HepG2 (cell line): ENCODE measurements at regions not wholly inside any gene's neighbourhood (a gene's known extent, or its start where the extent isn't known, plus 50 kb on each side); places are given as distances from the start of the nearest gene placed in this dataset.

ENCODE experiments used
- ATAC-seq: fragments of 200-7000 bp; cut with Tn5 transposase; 3 replicates; pipeline ENCODE4 v1.9.1; 2020; ENCODE audit warnings: mild to moderate bottlenecking, moderate library complexity
- BruUV-seq: library from RNA; stranded (reverse); fragments of 400-500 nt; replicated peaks from 2 replicates; lab custom pipeline; 2021; lab: Mats Ljungman, UMichigan
- CTCF ChIA-PET: fragments of 300-600 bp; formaldehyde crosslinking; extraction: SDS; loops from one replicate; lab custom pipeline; 2021; ENCODE audit warnings: low total read pairs, inconsistent platforms, low intra/inter-chr PET ratio; lab: Yijun Ruan, JAX
- POLR2A ChIA-PET: fragments of 350-600 bp; sonication (Branson Sonifier 250); formaldehyde crosslinking; loops from one replicate; lab custom pipeline; 2020; ENCODE audit warnings: antibody characterized with exemption, inconsistent platforms; lab: Yijun Ruan, JAX
- DNase-seq: peaks from one replicate; pipeline ENCODE4 v3.0.0-alpha.2; 2015; ENCODE audit warnings: low spot score
- FAIRE-seq: peaks from 3 replicates; lab custom pipeline; 2011; peaks lifted over from hg19 to GRCh38; lab: Jason Lieb, UNC
- H2AFZ ChIP-seq: one replicate; pipeline ENCODE4 v1.6.1; 2011; ENCODE audit warnings: low read length, inconsistent platforms
- H3K27ac ChIP-seq: fragments of 300-600 bp; 3 replicates; pipeline ENCODE4 v1.8.0; 2011; ENCODE audit warnings: mixed run types, mild to moderate bottlenecking, mixed read lengths, low read length, inconsistent platforms; ENCODE audit not compliant: insufficient read depth; ENCODE audit errors: extremely low read length
- H3K27me3 ChIP-seq, 2 experiments: fragments of 200-600 bp in 1 of 2; 2 replicates in 1 of 2; 3 replicates in 1 of 2; pipeline versions ENCODE4 v1.6.0 to v1.8.0; 2011; ENCODE audit warnings: low read length in 2 of 2, mild to moderate bottlenecking in 2 of 2, moderate library complexity in 2 of 2, inconsistent platforms in 1 of 2; ENCODE audit not compliant: insufficient read depth in 2 of 2, control insufficient read depth in 1 of 2
- H3K36me3 ChIP-seq, 2 experiments: fragments of 200-600 bp in 1 of 2; replicated peaks in 1 of 2; 2 replicates in 1 of 2; 3 replicates in 1 of 2; pipeline versions ENCODE4 v1.5.1 to v1.8.0; 2011; ENCODE audit warnings: low read length in 2 of 2, inconsistent platforms in 1 of 2; ENCODE audit not compliant: insufficient read depth in 2 of 2, control insufficient read depth in 1 of 2
- H3K4me1 ChIP-seq: 2 replicates; pipeline ENCODE4 v1.5.1; 2012; ENCODE audit warnings: low read length, inconsistent platforms; ENCODE audit not compliant: insufficient read depth
- H3K4me2 ChIP-seq: 2 replicates; pipeline ENCODE4 v1.6.0; 2011; ENCODE audit warnings: low read depth, low read length, inconsistent platforms
- H3K4me3 ChIP-seq, 3 experiments: fragments of 200-600 bp in 1 of 3; sonication (generic), shearing (Covaris generic) in 1 of 3; replicated peaks in 1 of 3; 2 replicates each; pipeline ENCODE4 v1.5.1; 2011 to 2016; ENCODE audit warnings: low read length in 3 of 3, inconsistent platforms in 2 of 3, low read depth in 2 of 3, mild to moderate bottlenecking in 2 of 3, control low read depth in 1 of 3, mixed read lengths in 1 of 3; ENCODE audit not compliant: insufficient read depth in 1 of 3
- H3K79me2 ChIP-seq: one replicate; pipeline ENCODE4 v1.6.1; 2011; ENCODE audit warnings: low read length, inconsistent platforms; ENCODE audit not compliant: insufficient read depth
- H3K9ac ChIP-seq: 2 replicates; pipeline ENCODE4 v1.6.0; 2011; ENCODE audit warnings: mild to moderate bottlenecking, low read depth, low read length, inconsistent platforms; ENCODE audit not compliant: insufficient read depth
- H3K9me3 ChIP-seq: 2 replicates; pipeline ENCODE4 v1.5.1; 2012; ENCODE audit warnings: mild to moderate bottlenecking, low read length
- H4K20me1 ChIP-seq: 2 replicates; pipeline ENCODE4 v1.6.0; 2011; ENCODE audit warnings: inconsistent platforms, mild to moderate bottlenecking, low read length, moderate library complexity; ENCODE audit not compliant: insufficient read depth
- CBFB ChIP-seq: sonication (generic); formaldehyde crosslinking; IDR thresholded peaks from 2 replicates; pipeline ENCODE4 v1.4.0; 2020; ENCODE audit warnings: missing genetic modification reagents
- HIVEP1 ChIP-seq: sonication (generic); formaldehyde crosslinking; IDR thresholded peaks from 2 replicates; pipeline ENCODE4 v1.4.0; 2020; ENCODE audit warnings: mild to moderate bottlenecking, missing genetic modification reagents
- KLF6 ChIP-seq: IDR thresholded peaks from 2 replicates; pipeline ENCODE4 v1.8.0; 2016; ENCODE audit warnings: missing biosample characterization, missing genetic modification reagents
- MIER3 ChIP-seq: IDR thresholded peaks from 2 replicates; pipeline ENCODE4 v1.6.1; 2016; ENCODE audit warnings: missing compliant biosample characterization, borderline replicate concordance
- MLLT10 ChIP-seq: sonication (generic); formaldehyde crosslinking; IDR thresholded peaks from 2 replicates; pipeline ENCODE4 v1.4.0; 2020; ENCODE audit warnings: missing genetic modification reagents
- ONECUT2 ChIP-seq: sonication (generic); formaldehyde crosslinking; IDR thresholded peaks from 2 replicates; pipeline ENCODE4 v1.4.0; 2020; ENCODE audit warnings: missing genetic modification reagents
- SNAPC4 ChIP-seq: sonication (generic); formaldehyde crosslinking; IDR thresholded peaks from 2 replicates; pipeline ENCODE4 v1.4.0; 2020; ENCODE audit warnings: mild to moderate bottlenecking, missing genetic modification reagents
- SP140L ChIP-seq: sonication (generic); formaldehyde crosslinking; IDR thresholded peaks from 2 replicates; pipeline ENCODE4 v1.4.0; 2020; ENCODE audit warnings: missing genetic modification reagents, borderline replicate concordance
- ZBTB1 ChIP-seq: sonication (generic); formaldehyde crosslinking; IDR thresholded peaks from 2 replicates; pipeline ENCODE4 v1.4.0; 2020; ENCODE audit warnings: missing genetic modification reagents, borderline replicate concordance
- ZNF124 ChIP-seq: sonication (generic); formaldehyde crosslinking; IDR thresholded peaks from 2 replicates; pipeline ENCODE4 v1.4.0; 2020; ENCODE audit warnings: missing genetic modification reagents
- ZNF432 ChIP-seq: sonication (generic); formaldehyde crosslinking; IDR thresholded peaks from 2 replicates; pipeline ENCODE4 v1.5.0; 2020; ENCODE audit warnings: missing genetic modification reagents, mild to moderate bottlenecking, borderline replicate concordance
- ZNF550 ChIP-seq: sonication (generic); formaldehyde crosslinking; IDR thresholded peaks from 2 replicates; pipeline ENCODE4 v1.4.0; 2020; ENCODE audit warnings: mild to moderate bottlenecking, missing genetic modification reagents, borderline replicate concordance
- ZNF781 ChIP-seq: sonication (generic); formaldehyde crosslinking; IDR thresholded peaks from 2 replicates; pipeline ENCODE4 v1.5.1; 2020; ENCODE audit warnings: borderline replicate concordance, mild to moderate bottlenecking, missing genetic modification reagents; ENCODE audit errors: not compliant biosample characterization
- ZSCAN5A ChIP-seq: sonication (generic); formaldehyde crosslinking; IDR thresholded peaks from 2 replicates; pipeline ENCODE4 v1.8.0; 2022; ENCODE audit warnings: mild to moderate bottlenecking, missing genetic modification reagents, borderline replicate concordance
- WGBS: methylation state at CpG from one replicate; pipeline ENCODE4 v1.1.6; 2017; ENCODE audit warnings: low lambda C conversion rate; 5-methylcytosine and 5-hydroxymethylcytosine counted together
- in situ Hi-C: cut with HindIII; loops from 2 replicates; pipeline ENCODE4 v1.10.0; 2017; ENCODE audit warnings: low pct_unique_long_range_greater_than_20kb; ENCODE audit not compliant: extremely low pct_ligation_motif_present
- intact Hi-C: fragments of 100-400 bp; cut with micrococcal nuclease; formaldehyde crosslinking; loops from one replicate; pipeline ENCODE4 v1.10.0; 2022; ENCODE audit not compliant: unreplicated experiment
- TF ChIP-seq, protein P1 (sequence below): sonication (generic); formaldehyde crosslinking; IDR thresholded peaks from 2 replicates; pipeline ENCODE4 v1.4.0; 2020; ENCODE audit warnings: low read depth, mild to moderate bottlenecking, missing genetic modification reagents
- TF ChIP-seq, protein P2 (sequence below): sonication (generic); formaldehyde crosslinking; IDR thresholded peaks from 2 replicates; pipeline ENCODE4 v1.8.1; 2023; ENCODE audit warnings: mild to moderate bottlenecking, missing genetic modification reagents, borderline replicate concordance
- TF ChIP-seq, protein P3 (sequence below): IDR thresholded peaks from 2 replicates; pipeline ENCODE4 v1.6.1; 2018; ENCODE audit warnings: missing genetic modification reagents, mild to moderate bottlenecking, missing compliant biosample characterization

DNA sequence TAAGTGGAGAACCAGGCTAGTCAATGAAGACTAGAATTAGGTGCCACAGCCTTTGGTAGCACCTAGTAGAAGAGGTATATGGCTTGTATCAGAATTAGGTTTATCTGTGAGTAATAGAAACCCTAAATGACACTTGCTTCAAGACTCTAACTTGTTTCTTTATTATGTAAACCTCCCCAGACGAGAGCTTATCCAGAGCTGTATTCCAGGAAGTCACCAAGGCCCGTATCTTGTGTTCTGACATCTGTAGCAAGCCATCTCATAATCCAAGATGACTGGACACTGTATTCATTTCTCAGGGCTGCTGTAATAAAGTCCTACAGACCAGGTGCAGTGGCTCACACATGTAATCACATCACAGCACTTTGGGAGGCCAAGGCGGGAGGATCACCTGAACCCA lies 56.7 kb upstream of the PPP1R12A start:
- Histone ChIP-seq H3K4me1 (no peaks in the 10 kb centered on the region), H3K79me2 (no peaks in the 10 kb centered on the region), H3K9ac (no peak overlapping the region), H3K27me3 (no peaks in the 10 kb centered on the region), H3K9me3 (no peaks in the 10 kb centered on the region), H3K4me3 (no peak overlapping the region), H3K27ac (no peak overlapping the region), H3K4me2 (no peak overlapping the region), H2AFZ (no peak overlapping the region), H3K36me3 (no peaks in the 10 kb centered on the region), H4K20me1 (no peaks in the 10 kb centered on the region)
- in situ Hi-C loops: loop anchor here (10.0 kb wide), 1 partner anchor 577 kb away; no protein-coding TSS in a partner anchor
- ChIA-PET CTCF (interaction anchor here (1.8 kb wide), 1 partner anchor 105 kb away, joined by 4 read pairs; no protein-coding TSS in a partner anchor), POLR2A (no interaction called here)
- DNase-seq (no peak), ATAC-seq (no peak), FAIRE-seq (no peak)
- WGBS: 32% methylated on average over 3 of the region's 3 CpGs
- intact Hi-C loops: loop anchor here (5.0 kb wide), 2 partner anchors 104 to 584 kb away; no protein-coding TSS in a partner anchor
- BruUV-seq: no TSS peak
- TF ChIP-seq ONECUT2 (CRISPR knock-in tag): no peak
- no peak for TF ChIP-seq ZNF124 (CRISPR knock-in tag)
- TF ChIP-seq ZSCAN5A (CRISPR knock-in tag): no peak
- TF ChIP-seq, protein P1, sequence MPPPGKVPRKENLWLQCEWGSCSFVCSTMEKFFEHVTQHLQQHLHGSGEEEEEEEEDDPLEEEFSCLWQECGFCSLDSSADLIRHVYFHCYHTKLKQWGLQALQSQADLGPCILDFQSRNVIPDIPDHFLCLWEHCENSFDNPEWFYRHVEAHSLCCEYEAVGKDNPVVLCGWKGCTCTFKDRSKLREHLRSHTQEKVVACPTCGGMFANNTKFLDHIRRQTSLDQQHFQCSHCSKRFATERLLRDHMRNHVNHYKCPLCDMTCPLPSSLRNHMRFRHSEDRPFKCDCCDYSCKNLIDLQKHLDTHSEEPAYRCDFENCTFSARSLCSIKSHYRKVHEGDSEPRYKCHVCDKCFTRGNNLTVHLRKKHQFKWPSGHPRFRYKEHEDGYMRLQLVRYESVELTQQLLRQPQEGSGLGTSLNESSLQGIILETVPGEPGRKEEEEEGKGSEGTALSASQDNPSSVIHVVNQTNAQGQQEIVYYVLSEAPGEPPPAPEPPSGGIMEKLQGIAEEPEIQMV (CRISPR knock-in tag): no peak
- no peak for TF ChIP-seq ZNF550 (CRISPR knock-in tag)
- no peak for TF ChIP-seq MLLT10 (CRISPR knock-in tag)
- TF ChIP-seq, protein P2, sequence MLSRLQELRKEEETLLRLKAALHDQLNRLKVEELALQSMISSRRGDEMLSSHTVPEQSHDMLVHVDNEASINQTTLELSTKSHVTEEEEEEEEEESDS (CRISPR knock-in tag): no peak
- TF ChIP-seq ZBTB1 (CRISPR knock-in tag): no peak
- TF ChIP-seq CBFB (CRISPR knock-in tag): no peak
- no peak for TF ChIP-seq ZNF432
- TF ChIP-seq HIVEP1 (CRISPR knock-in tag): no peak
- TF ChIP-seq, protein P3, sequence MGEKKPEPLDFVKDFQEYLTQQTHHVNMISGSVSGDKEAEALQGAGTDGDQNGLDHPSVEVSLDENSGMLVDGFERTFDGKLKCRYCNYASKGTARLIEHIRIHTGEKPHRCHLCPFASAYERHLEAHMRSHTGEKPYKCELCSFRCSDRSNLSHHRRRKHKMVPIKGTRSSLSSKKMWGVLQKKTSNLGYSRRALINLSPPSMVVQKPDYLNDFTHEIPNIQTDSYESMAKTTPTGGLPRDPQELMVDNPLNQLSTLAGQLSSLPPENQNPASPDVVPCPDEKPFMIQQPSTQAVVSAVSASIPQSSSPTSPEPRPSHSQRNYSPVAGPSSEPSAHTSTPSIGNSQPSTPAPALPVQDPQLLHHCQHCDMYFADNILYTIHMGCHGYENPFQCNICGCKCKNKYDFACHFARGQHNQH: no peak
- no peak for TF ChIP-seq KLF6 (CRISPR knock-in tag)
- TF ChIP-seq MIER3 (CRISPR knock-in tag): no peak
- no peak for TF ChIP-seq ZNF781 (CRISPR knock-in tag)
- no peak for TF ChIP-seq SNAPC4
- no peak for TF ChIP-seq SP140L (CRISPR knock-in tag)
